DOHH2 (cell line): ENCODE measurements at regions not wholly inside any gene's neighbourhood (a gene's known extent, or its start where the extent isn't known, plus 50 kb on each side); places are given as distances from the start of the nearest gene placed in this dataset.

Experiments used
- EZH2phosphoT487 ChIP-seq: fragments of 200-600 bp; sonication (generic); IDR thresholded peaks from 2 replicates; pipeline ENCODE4 v1.6.1; 2017; ENCODE audit warnings: borderline replicate concordance, mild to moderate bottlenecking, antibody characterized with exemption, low read length, moderate library complexity, mixed read lengths
- TF ChIP-seq, protein P1 (sequence below): fragments of 200-600 bp; sonication (generic); IDR thresholded peaks from one replicate; pipeline ENCODE4 v1.5.1; 2014; ENCODE audit warnings: antibody characterized with exemption, mild to moderate bottlenecking, low read depth, low read length; ENCODE audit not compliant: poor library complexity, severe bottlenecking

DNA sequence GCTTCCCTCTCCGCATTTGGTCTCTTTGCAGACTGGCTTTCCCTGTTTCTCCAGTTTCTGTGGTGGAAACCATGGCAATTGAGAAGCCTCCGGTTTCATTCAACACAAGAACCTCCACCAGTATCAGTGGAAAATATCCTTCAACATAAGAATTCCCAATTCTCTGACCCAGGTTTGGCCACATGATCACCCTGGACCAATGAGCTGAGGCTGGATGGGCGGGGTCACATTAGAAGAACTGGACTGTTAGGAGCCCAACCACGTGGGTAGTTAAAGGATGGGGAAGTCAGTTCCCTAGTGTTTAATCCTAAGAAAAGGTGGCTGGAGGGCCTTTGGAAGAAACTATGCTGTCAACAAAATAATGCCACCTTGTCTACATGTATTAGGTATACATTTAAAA is 336.3 kb downstream of the DMRT2 start:
- TF ChIP-seq, protein P1, sequence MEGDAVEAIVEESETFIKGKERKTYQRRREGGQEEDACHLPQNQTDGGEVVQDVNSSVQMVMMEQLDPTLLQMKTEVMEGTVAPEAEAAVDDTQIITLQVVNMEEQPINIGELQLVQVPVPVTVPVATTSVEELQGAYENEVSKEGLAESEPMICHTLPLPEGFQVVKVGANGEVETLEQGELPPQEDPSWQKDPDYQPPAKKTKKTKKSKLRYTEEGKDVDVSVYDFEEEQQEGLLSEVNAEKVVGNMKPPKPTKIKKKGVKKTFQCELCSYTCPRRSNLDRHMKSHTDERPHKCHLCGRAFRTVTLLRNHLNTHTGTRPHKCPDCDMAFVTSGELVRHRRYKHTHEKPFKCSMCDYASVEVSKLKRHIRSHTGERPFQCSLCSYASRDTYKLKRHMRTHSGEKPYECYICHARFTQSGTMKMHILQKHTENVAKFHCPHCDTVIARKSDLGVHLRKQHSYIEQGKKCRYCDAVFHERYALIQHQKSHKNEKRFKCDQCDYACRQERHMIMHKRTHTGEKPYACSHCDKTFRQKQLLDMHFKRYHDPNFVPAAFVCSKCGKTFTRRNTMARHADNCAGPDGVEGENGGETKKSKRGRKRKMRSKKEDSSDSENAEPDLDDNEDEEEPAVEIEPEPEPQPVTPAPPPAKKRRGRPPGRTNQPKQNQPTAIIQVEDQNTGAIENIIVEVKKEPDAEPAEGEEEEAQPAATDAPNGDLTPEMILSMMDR: no peak
- TF ChIP-seq EZH2phosphoT487: no peak
